BE2C (cell line): ENCODE measurements at regions not wholly inside any gene's neighbourhood (a gene's known extent, or its start where the extent isn't known, plus 50 kb on each side); places are given as distances from the start of the nearest gene placed in this dataset.
A peak's percentile ranks its signal among the peaks of the same experiment; 100 is the strongest.

Source experiments
- DNase-seq: peaks from one replicate; pipeline ENCODE4 v3.0.0-alpha.2; 2020
- H3K27me3 ChIP-seq: fragments of 250-450 bp; sonication (Bioruptor Pico); 2 replicates; pipeline ENCODE4 v1.5.1; 2020; ENCODE audit warnings: mild to moderate bottlenecking
- H3K36me3 ChIP-seq: fragments of 250-450 bp; sonication (Bioruptor Pico); 2 replicates; pipeline ENCODE4 v1.5.1; 2020; ENCODE audit warnings: mild to moderate bottlenecking
- H3K4me1 ChIP-seq: fragments of 250-450 bp; sonication (Bioruptor Pico); 2 replicates; pipeline ENCODE4 v1.5.1; 2020
- H3K4me3 ChIP-seq: 2 replicates; pipeline ENCODE4 v1.5.1; 2011; ENCODE audit warnings: low read depth, low read length
- H3K9me3 ChIP-seq: fragments of 250-450 bp; sonication (Bioruptor Pico); 2 replicates; pipeline ENCODE4 v1.5.1; 2020
- CTCF ChIP-seq: IDR thresholded peaks from 2 replicates; pipeline ENCODE4 v1.5.1; 2012; ENCODE audit warnings: mild to moderate bottlenecking, low read depth, low read length

GRCh38 chr4:17327591-17327990 lies 184.3 kb downstream of the QDPR start:
- no peak overlapping the region for H3K4me3 ChIP-seq
- peaks cover 14% of the 10 kb centered on the region for H3K4me1 ChIP-seq
- no peak for DNase-seq
- no peaks in the 10 kb centered on the region for H3K27me3 ChIP-seq
- no peaks in the 10 kb centered on the region; the same call in 1 of the 2 replicates for H3K9me3 ChIP-seq
- TF ChIP-seq CTCF: no peak
- H3K36me3 ChIP-seq: no peaks in the 10 kb centered on the region

DNA sequence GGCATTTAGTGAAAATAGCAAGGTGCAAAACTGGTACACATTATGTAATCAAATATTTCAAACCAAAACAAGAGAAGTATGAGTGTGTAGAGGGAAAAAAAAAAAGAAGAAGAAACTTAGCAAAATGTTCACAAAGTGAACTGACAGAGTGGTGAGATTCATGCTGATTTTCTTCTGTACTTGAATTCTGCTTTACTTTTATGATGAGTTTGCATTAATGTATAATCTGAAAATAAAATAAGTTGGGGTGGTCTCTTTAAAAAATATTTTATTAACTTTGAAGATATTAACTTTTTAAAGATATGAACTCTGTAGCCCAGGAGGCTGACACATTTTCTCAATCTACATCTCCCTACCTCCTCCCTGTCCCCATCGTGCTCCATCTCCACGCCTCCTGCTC lies 185.1 kb downstream of the QDPR start:
- TF ChIP-seq CTCF: no peak
- no peak for DNase-seq
- Histone ChIP-seq H3K4me1 (peaks cover 14% of the 10 kb centered on the region), H3K4me3 (no peak overlapping the region), H3K36me3 (no peaks in the 10 kb centered on the region), H3K27me3 (no peaks in the 10 kb centered on the region), H3K9me3 (no peaks in the 10 kb centered on the region; the same call in 1 of the 2 replicates)

DNA sequence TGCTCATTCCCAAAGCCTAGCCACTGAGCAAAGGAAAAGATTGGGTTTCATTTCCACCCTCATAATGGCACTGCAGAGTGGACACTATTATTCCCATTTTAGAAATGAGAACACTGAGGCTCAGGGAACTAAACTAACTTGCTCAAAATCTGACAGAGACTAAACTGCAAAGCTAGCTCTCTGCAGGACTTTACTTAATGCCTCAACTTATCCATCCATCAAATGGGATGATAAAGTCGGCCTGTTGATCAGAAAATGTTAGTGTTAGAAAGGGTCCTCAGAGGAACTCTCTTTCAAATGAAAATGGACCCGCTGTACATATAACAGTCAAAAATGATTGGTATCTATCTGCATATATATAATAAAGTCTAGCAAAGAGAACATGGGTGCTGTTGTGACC lies 186.8 kb downstream of the QDPR start:
- H3K4me1 ChIP-seq: peaks cover 14% of the 10 kb centered on the region
- no peak for DNase-seq
- H3K9me3 ChIP-seq: no peaks in the 10 kb centered on the region; the same call in 1 of the 2 replicates
- no peaks in the 10 kb centered on the region for H3K36me3 ChIP-seq
- TF ChIP-seq CTCF: no peak
- H3K4me3 ChIP-seq: no peak overlapping the region
- H3K27me3 ChIP-seq: no peaks in the 10 kb centered on the region

- peak; percentile 84 for TF ChIP-seq CTCF
- Histone ChIP-seq H3K4me1 (peaks cover 14% of the 10 kb centered on the region), H3K36me3 (no peaks in the 10 kb centered on the region), H3K4me3 (peak overlapping the region; percentile 14; the same call in 1 of the 2 replicates), H3K9me3 (no peaks in the 10 kb centered on the region; the same call in 1 of the 2 replicates), H3K27me3 (no peaks in the 10 kb centered on the region)
- DNase-seq: peak; percentile 60
Measured at GRCh38 chr4:17324386-17324830, 187.5 kb downstream of the QDPR start.

DNA sequence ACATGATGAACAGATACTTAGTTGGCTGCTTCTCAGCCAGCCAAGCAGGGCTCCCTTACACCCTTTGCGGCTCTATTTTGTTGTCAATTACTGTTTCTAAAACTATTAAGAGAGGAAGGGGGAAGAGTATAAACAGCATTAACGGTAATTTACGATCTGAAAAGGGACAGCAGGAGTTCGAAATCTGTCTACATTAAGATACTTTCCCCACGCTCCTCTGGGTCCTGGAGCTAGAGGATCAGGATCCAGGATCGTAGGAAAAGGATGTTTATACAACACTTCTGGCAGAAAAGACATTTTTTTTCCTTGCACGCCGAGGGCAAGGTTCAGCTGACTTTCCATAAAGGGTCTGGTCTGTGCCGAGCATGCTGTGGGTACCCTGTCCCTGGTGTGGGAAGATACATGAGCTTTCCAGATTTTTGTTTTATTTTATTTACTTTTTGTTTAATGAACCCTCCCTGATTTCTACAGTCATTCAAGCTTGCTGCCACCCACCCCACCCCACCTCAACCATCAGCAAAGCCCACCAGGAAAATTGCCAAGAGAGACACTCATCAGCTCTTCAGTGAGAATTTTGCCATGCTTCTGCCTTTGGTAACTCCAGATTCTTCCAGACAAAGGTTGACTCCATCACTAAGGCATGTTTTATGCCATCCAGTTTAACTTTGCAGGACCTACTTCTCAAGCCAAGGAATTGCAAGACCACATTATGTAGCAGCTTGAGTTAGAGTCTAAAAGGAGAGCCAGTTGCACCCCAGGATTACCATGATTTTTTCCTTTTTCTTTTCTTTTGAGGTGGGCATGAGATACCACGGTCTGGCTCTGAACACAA lies 188.1 kb downstream of the QDPR start:
- no peaks in the 10 kb centered on the region; the same call in 1 of the 2 replicates for H3K9me3 ChIP-seq
- H3K4me1 ChIP-seq: peaks cover 14% of the 10 kb centered on the region
- TF ChIP-seq CTCF: no peak
- peak overlapping the region; percentile 14; the same call in 1 of the 2 replicates for H3K4me3 ChIP-seq
- H3K27me3 ChIP-seq: no peaks in the 10 kb centered on the region
- DNase-seq: no peak
- H3K36me3 ChIP-seq: no peaks in the 10 kb centered on the region

- Histone ChIP-seq H3K4me1 (peaks cover 14% of the 10 kb centered on the region), H3K27me3 (no peaks in the 10 kb centered on the region), H3K4me3 (no peak overlapping the region), H3K9me3 (no peaks in the 10 kb centered on the region; the same call in 1 of the 2 replicates), H3K36me3 (no peaks in the 10 kb centered on the region)
- no peak for DNase-seq
- TF ChIP-seq CTCF: no peak
Measured at GRCh38 chr4:17322514-17322913, 189.4 kb downstream of the QDPR start.
